22Rv1 (cell line): ENCODE measurements at regions not wholly inside any gene's neighbourhood (a gene's known extent, or its start where the extent isn't known, plus 50 kb on each side); places are given as distances from the start of the nearest gene placed in this dataset.
"Not testable (repeated sequence)": the region's sequence is repeated elsewhere in the genome, so short reads cannot be mapped to it uniquely, and the experiment has no call there.

Experiments
- H3K27ac ChIP-seq: fragments of 450-650 bp; 2 replicates; pipeline ENCODE4 v1.5.1; 2017
- ZFX ChIP-seq: fragments of 450-650 bp; IDR thresholded peaks from 2 replicates; pipeline ENCODE4 v1.6.1; 2017; ENCODE audit warnings: antibody characterized with exemption, borderline replicate concordance
- TF ChIP-seq, protein P1 (sequence below): fragments of 450-650 bp; IDR thresholded peaks from 2 replicates; pipeline ENCODE4 v1.5.1; 2017; ENCODE audit warnings: mild to moderate bottlenecking

GRCh38 chr13:56713656-56714055, 427.1 kb upstream of the PRR20A start:
- TF ChIP-seq ZFX: no peak
- TF ChIP-seq, protein P1, sequence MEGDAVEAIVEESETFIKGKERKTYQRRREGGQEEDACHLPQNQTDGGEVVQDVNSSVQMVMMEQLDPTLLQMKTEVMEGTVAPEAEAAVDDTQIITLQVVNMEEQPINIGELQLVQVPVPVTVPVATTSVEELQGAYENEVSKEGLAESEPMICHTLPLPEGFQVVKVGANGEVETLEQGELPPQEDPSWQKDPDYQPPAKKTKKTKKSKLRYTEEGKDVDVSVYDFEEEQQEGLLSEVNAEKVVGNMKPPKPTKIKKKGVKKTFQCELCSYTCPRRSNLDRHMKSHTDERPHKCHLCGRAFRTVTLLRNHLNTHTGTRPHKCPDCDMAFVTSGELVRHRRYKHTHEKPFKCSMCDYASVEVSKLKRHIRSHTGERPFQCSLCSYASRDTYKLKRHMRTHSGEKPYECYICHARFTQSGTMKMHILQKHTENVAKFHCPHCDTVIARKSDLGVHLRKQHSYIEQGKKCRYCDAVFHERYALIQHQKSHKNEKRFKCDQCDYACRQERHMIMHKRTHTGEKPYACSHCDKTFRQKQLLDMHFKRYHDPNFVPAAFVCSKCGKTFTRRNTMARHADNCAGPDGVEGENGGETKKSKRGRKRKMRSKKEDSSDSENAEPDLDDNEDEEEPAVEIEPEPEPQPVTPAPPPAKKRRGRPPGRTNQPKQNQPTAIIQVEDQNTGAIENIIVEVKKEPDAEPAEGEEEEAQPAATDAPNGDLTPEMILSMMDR: no peak
- H3K27ac ChIP-seq: no peak overlapping the region

GRCh38 chr13:56718791-56719190, 421.9 kb upstream of the PRR20A start:
- no peak for TF ChIP-seq ZFX
- TF ChIP-seq, protein P1: no peak
- no peak overlapping the region for H3K27ac ChIP-seq

GRCh38 chr13:56720841-56721240, 419.9 kb upstream of the PRR20A start:
- TF ChIP-seq, protein P1: no peak
- TF ChIP-seq ZFX: no peak
- no peak overlapping the region for H3K27ac ChIP-seq

DNA sequence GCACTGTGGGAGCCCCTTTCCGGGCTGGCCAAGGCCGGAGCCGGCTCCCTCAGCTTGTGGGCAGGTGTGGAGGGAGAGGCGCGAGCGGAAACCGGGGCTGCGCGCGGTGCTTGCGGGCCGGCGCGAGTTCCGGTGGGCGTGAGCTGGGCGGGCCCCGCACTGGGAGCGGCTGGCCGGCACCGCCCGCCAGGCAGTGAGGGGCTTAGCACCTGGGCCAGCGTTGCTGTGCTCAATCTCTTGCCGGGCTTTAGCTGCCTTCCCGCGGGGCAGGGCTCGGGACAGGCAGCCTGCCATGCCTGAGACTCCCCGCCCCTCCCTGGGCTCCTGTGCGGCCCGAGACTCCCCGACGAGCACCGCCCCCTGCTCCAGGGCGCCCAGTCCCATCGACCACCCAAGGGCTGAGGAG, 405.2 kb upstream of the PRR20A start:
- no peak for TF ChIP-seq ZFX
- TF ChIP-seq, protein P1: no peak

GRCh38 chr13:56736966-56737365, 403.8 kb upstream of the PRR20A start:
- no peak overlapping the region for H3K27ac ChIP-seq
- TF ChIP-seq, protein P1: no peak
- no peak for TF ChIP-seq ZFX

More for the DNA sequence above, 405.2 kb upstream of the PRR20A start:
- H3K27ac ChIP-seq: no peak overlapping the region

- TF ChIP-seq ZFX: no peak
- TF ChIP-seq, protein P1: no peak
- no peak overlapping the region for H3K27ac ChIP-seq
Measured at GRCh38 chr13:56752636-56753035, 388.1 kb upstream of the PRR20A start.

- TF ChIP-seq ZFX: no peak
- TF ChIP-seq, protein P1: peak; percentile 38
Measured at GRCh38 chr13:56755181-56755935, 385.4 kb upstream of the PRR20A start.

GRCh38 chr13:56763333-56763732, 377.4 kb upstream of the PRR20A start:
- H3K27ac ChIP-seq: not testable (repeated sequence)

More at GRCh38 chr13:56755181-56755935, 385.4 kb upstream of the PRR20A start:
- no peak overlapping the region for H3K27ac ChIP-seq
